Smooth muscle cell of the brain vasculature (primary cell): ENCODE measurements at regions not wholly inside any gene's neighbourhood (a gene's known extent, or its start where the extent isn't known, plus 50 kb on each side); places are given as distances from the start of the nearest gene placed in this dataset.

Experiments used
- DNase-seq: peaks from one replicate; pipeline ENCODE4 v3.0.0-alpha.2; 2012; ENCODE audit warnings: low read depth, low spot score

DNA sequence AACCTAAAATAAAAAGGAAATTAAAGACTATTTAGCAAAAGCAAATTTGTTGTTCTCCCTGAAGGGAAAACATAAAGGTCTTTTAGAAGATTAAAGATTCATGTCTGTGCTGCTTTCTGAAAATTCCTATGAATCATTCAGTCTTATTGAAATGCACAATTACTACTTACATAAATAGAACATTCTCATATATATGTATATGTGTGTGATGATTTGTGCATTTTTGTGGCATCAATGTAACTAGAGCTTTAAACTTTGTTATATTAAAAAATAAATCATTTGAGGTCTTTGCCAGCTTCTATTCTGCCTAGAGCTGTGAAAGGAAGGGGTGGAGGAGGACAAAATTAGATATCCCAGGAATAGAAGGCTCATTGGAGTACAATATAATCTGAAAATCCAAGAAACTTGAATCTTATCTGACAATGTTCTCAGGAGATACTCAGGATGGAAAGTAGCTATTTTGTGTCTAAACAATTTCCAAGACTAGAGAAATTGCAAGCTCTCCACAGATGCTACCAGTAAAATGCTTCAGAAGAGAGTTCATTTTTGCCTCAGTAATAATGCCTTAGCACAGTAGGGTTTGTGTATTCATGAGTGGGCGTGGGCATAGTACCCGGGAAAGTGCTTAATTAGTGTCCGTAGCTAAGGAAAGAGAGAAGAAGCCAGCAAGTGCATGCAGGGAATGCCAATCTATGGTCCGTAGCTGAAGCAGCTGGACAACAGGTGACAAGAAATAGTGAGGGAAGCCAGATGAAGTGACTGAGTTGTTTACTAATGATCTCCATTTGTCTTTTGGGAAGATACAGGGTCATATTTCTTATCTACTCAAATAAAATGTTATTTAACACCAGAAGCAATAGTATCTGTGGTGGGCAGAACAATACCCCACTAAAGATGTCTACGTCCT is 395.5 kb upstream of the NBEA start:
- no peak for DNase-seq

DNA sequence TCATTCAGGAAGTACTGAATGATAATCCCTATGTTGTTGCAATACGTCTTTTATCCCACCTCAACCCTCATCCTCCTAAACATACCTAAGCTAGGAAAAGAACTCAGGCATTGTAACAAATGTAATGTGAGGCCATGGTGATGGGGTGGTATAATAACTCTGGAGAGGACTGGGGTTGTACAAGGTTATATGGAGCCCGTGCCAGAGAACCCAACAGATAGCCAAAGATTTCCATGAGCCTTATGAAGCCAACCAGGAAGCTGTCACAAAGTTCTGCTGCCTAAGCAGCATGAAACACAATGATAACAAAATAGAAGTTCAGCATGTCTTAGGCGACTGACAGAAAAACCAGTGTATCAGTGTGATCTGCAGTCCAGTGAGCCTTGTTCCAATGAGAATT is 394.1 kb upstream of the NBEA start:
- no peak for DNase-seq

DNA sequence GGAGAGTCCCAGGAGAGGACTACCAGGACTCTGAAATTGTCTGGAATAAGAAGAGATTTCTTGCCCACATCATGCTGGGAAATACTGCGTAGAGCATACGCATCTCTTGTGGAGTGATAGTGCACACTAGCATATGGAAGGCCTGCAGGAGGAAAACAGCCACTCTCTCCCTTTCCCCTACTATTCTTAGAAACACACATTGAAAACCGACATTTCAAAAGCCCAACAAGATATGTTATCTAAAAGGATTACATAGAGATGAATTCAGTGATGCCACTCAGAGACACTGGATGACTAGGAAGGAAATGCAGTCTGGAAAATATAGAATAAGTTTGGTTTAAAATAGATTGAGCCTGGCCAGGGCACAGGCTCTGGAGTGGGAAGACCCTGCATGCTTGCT is 388.7 kb upstream of the NBEA start:
- DNase-seq: no peak

DNA sequence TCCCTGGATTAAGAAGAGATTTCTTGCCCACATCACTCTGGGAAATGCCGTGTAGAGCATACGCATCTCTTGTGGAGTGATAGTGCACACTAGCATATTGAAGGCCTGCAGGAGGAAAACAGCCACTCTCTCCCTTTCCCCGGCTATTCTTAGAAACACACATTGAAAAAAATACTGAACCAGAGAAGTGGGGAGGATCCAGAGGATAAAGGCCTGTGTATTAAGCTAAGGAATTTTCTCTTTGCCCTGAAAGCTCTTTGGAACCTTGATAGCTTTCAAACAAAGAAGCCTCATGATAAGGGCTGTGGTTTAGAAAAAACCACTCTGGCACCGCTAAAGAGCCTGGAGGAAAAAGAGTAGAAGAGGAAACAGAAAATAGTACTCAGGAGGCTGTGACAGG is 386.1 kb upstream of the NBEA start:
- no peak for DNase-seq

DNA sequence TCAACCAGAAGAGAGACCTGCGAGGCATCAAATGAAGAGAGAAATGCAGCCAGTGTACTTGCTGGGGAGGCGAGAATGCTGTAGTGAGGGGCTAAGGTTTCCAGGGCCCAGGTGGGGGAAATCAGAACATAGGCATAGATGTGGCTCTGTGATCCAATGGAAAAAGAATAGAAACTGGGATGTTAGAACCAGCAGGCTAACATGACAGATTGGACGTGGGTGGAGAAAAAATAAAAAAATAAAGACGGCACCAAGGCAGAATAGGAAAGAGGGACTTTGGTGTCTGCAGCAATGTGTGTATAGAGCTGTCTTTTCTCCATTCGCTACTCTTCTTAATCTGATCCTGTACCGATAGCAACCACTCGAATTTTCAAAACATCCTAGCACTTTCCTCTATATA is 381.0 kb upstream of the NBEA start:
- DNase-seq: no peak

DNA sequence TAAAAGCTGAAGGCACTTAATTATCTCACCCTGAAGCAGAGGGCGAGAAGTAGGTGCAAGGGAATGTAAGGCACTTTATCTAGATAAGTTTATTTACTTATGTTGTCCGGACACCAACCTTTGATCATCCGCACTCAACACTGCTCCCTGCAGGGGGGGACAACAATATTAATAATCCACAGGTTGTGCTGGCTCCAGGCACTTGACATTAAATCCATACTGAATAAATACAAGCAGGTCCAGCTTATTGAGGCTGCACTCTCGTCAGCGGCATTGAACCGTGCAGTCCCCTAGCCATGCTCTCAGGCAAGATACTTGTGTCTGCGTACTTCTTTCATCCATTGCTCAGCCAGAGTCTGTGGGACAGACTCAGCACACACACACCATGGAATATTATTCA is 374.5 kb upstream of the NBEA start:
- no peak for DNase-seq

DNA sequence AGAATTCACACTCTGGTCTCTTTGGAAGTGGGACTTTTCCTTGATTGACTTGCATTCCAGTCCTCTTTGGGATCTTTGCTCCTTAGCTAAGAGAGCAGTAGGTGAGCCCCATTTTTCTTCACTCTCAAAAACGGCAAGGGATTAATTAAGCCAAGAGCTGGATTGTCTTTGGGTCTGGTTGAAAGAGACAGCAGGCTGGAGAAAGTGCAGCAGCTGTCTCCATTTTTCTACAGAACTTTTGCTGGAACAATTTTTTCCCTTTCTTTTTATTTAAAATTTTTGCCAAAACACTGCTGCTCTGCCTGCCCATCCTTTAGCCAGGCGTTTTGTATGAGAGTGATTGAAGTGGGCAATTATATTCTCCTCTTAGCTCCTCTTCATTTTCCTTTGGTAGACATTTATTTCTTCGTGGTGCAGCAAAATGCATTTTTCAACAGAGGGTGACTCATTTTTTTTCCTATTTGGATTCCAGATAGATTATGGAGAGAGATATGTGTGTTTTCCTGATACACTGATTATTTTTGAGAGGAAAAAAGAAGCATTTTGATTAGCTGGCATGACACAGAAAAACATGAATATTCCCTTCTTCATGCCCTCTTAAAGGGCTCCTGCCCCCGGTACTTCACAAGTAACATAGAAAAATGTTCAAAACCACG is 371.2 kb upstream of the NBEA start:
- DNase-seq: no peak

DNA sequence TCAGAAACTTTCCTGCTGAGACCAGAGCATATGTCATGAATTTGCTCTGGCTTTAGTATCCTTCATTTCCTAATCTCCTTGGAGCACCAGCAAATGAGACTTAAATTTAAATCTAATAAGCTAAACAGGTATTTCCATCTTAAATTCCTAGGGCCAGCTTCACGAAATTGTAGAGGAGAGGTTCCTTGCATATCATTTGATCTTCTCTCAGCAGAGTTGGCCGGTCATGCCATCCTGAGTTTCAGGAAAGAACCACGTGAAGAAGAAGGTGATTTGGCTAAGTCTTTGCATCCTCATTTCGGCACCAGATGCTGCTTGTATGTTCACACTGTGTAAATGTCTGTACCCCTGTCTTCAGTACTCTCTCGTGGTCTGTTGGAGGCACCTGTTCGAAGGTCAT is 370.4 kb upstream of the NBEA start:
- no peak for DNase-seq

DNA sequence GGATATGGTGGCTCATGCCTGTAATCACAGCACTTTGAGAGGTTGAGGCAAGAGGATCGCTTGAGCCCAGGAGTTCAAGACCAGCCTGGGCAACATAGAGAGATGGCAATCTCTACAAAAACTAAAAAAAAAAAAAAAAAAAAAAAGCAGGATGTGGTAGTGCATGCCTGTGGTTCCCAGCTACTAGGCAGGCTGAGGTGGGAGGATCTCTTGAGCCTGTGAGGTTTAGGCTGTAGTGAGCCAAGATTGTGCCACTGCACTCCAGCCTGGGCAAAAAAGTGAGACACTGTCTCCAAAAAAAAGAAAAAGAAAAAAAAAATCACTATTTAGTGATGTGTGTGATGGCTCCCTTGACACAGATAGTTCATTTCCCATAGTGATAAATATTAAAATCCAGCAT is 365.0 kb upstream of the NBEA start:
- DNase-seq: no peak

DNA sequence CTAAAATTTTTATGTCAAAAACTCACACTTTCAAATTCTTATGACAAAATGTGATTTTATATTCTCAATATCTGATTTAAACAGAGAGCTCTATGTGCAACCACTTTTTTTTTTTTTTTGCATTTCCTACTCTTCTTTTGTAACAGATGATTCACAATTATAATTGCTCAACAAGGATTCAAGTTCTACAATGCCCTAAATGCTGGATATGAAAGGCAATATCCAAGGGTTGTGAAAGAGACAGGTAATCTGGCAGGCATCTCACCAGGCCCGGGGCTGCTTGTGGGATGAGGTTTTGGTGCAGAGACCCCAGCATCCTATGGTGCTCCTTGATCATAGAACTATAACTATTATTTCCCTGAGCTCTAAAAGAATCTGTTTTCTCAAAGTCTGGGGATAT is 363.6 kb upstream of the NBEA start:
- DNase-seq: no peak

DNA sequence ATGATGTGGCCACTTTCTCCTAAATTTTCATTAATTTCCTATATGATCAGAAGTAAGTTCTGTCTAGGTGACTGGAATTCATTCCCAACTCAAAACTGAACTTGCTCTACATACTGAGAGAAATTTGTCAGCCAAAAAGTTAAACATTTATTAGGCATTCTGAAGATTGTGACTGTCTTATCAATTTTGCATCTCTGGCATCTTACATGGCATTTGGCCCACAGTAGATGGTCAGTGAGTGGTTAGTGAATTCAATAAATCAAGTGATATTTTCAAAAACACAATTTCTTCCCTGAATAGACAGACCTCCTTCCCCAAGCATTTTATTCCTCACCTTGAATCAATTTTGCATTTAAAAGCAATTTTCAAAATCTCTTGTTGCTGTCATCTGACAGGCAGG is 363.2 kb upstream of the NBEA start:
- DNase-seq: no peak

DNA sequence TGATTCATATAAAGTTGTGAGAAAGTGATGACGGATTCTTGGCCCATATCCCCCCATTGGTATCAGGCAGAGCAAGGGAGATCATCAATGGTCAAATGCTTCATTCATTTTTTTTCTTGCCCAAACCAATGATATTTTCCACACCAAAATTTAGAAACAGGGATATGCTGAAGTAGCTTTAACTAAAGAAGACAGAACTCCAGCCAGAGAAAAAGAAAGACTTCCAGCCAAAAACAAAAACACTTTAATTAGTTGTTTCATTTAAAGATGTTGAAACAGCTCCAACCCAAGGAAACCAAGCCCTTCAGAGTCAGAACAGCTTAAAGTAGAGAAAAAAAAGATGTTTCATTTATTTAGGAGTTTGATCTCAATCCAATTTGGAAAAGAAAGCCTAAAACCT is 358.9 kb upstream of the NBEA start:
- no peak for DNase-seq

DNA sequence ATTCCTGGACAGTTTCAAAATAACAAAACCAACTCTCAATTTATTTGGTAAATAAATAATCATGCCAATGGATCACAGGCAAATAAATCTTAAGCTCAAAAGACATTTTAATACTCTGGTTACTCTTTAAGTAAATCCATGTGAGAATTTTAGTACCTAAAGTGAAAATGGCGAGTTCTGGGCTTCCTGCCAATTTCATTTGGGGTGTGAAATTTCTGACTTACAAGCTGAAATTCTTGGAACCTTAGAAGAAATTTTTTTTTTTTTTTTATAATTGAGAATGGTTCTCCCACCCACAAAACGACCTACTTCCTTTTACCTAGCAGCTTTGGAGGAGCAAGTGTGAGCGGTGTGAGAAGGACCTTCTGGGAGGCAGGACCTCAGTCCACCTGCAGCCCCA is 354.5 kb upstream of the NBEA start:
- no peak for DNase-seq

DNA sequence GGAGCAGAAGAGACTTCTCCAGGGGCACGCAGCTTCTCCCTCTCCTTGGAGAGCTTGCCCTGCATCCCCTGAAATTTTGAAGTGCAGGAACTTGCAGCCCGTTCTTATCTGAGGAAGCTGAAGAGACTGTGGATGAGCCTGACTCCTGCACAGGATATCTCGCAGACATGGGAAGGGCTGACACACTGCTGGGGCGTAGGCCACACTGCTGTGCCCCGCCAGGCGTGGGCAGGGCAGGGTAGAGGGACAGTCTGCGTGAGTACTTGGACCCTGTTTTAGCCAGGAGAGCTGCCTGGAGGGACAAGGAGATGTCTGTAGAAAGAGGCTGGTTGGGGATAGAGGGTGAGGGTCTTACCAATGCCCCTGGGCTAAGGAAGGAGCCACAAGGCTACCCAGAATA is 353.7 kb upstream of the NBEA start:
- DNase-seq: no peak

DNA sequence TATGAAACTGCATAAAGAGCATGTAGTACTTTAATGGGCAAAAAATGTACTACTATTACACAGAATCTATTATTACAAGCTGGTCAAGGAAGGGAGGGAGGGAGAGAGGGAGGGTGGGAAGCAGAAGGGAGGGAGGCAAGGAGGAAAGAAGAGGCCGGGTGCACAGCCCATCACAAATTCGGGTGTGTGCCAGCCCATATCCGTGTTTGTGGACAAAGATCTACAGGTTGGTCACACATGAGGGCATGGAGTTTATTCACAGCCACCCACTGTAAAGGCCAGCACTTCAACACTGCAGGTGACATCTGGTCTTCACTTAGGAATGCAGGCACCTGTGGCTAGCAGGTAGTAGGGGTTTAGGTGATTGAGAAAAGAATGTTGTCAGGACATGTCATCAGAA is 352.5 kb upstream of the NBEA start:
- DNase-seq: no peak

DNA sequence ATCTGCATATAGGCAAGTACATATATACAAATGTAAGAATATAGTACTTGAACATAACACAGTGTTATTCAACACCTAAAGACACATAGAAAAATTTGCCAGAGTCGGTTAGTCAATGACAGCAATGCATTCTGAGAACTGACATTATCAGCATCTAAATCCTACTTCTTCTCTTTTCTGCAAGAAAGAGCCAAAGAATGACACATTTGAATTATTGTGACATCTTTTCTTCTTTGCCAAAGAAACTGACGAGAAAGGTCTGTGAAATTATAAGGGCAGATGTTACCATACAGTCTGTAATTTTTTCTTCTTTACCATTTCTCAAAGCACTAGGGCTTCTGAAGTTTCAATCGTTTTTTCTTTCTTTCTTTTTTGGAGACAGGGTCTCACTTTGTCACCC is 350.9 kb upstream of the NBEA start:
- DNase-seq: no peak

DNA sequence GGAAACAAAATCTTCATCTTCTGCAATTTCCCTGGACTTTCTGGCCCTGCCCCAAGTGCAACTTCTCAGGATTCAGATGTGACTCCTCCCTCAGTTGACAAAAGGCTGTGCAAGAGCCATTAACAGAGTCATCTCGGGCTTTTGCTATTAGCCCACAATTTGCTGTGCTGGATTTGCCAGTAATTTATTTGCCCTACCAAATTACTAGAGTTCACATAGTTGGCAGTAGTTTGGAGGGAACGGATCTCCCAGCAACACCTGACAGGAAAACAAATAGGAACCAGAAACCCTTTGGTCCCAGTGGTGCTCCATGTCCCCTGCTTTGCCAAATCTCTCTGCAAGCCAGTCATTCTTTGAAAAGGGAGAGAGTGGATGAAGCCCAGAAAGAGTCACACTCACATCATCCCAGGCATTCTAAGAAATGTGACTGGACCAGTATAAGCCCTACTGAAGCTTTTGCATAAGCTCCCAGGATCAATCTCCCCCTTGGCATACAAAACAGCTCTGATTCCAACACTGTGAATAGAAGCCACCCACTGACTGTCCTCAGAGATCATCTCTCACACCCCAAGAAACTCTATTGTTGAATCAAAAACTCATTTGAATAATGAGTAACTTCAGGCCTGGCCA is 350.1 kb upstream of the NBEA start:
- DNase-seq: no peak

DNA sequence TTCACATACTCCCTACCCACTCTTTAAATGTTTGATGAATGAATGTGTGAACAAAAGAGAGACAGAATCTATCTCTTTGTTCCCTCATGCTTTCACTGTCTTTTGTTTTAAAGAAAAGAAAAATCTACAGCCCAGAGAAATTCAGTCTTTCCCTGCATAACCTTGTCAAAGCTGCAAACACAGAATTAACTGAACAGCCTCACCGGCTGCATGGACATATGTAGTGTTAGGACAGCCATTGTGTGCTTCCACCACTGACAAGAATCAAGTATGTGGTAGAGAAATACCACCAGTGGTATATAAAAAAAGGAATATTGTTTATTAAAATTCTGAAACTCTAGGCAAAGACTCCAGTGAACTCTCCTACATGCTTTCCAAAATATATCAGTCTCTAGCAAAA is 348.4 kb upstream of the NBEA start:
- DNase-seq: no peak

DNA sequence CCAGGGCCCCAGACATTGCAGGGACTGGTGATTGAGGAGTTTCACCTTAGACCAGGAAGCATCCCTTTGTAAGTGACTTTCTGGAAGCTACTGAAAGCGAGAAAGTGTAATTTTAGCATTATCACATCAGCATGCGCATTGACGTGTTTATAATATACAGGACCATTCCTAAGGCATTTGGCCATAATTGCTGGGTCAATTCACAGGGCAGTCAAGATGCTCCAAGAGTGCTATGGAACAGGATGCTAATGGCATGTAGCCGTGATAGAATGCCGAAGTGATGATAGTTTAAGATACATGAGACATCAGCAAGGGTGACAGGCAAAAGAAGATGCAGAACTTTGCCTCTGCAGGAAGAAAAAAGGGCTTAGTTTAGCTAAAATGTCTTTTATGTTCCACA is 347.6 kb upstream of the NBEA start:
- DNase-seq: no peak

DNA sequence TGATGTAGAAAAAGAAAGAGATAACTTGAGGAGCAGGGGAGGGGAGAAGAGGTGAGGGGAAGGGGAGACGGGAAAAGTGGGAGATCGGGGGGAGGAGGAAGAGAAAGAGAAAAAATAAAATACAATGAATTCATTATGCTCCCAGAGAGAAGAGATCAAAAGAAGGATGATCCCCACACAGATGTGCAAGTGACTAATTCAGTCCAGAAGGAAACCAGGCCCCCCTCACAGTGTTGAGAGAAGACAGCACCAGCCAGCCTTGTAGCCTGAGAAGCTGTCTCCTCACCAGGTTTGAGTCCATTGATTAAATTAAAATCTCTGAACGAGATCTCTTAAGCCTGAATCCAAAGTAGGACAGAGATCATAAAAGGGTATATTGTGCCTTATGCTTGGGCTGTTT is 333.7 kb upstream of the NBEA start:
- DNase-seq: no peak

DNA sequence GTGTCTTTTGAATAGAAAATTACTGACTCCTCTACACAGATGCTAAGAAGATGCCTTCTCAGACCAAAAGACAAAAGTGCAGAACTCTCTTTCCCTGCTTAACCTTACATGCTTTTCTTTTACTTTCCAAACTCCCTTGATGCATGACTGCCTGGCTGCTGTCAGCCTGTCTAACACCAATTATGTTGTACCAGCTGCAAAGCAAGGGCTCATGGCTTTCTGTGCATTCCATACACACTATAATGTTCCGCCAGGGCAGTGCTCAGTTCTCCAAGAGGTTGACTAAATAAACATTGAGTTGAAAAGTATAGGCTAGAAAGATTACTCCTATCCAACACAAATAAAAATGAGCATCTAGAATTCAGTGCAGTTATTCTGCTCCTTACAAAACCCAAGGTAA is 330.4 kb upstream of the NBEA start:
- no peak for DNase-seq

DNA sequence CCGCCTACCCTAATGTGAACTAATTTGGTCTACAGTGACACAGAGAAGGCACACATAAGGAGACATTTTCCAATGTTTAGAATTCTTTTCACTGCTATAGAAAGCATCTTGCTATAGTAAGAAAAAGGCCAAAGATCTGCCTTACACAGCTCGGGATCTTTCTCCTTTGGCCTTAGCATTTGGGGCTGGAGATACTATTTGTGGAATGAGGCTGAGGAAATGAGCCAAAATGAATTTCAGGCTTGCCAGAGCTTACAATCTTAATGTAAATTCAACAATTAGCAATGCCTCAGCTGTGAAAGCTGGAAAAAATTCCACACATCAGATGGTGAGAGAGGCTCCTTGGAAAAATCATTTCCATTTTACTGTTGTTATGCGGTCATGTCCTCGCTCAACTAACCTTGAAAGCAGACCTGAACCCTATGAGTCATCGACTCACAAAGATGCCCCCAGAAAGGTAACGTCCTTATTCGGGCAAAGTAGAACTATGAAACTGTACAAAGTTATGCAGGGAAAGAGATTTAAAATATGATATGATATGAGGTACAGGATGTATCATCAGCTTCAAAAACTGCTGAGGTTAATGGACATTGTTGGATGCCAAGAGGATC is 324.5 kb upstream of the NBEA start:
- no peak for DNase-seq

DNA sequence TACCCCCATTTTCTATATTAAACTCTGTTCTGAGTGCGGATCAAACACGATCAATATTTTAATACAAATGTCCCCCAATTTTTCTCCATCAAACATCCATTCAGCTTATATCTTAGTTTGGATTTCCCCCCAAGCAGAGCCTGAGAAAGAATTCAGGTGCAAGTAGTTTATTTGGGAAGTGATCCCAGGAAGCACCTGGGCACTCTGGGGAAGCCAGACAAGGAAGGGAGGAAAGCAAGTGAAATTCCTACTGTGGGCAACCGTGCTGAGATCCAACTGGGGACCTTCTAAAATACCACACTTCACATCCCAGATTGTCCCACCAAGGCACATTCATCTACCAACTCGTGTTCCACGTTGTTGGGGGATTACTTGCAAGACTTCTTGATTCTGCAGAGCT is 323.4 kb upstream of the NBEA start:
- no peak for DNase-seq
